ENCODE measurements at regions not wholly inside any gene's neighbourhood (a gene's known extent, or its start where the extent isn't known, plus 50 kb on each side); places are given as distances from the start of the nearest gene placed in this dataset.

GRCh38 chr18:69176741-69177140 lies 223.9 kb upstream of the DOK6 start:
- WGBS, result 89% methylated on average over 3 of the region's 3 CpGs

GRCh38 chr18:69177702-69178101 lies 223.0 kb upstream of the DOK6 start:
- WGBS, result 95% methylated on average over 1 of the region's 1 CpG
- Histone ChIP-seq H3K36me3 (ENCODE audit: insufficient read depth) (no peaks in the 10 kb centered on the region), H3K4me3 (ENCODE audit: low read depth, low read length) (no peak overlapping the region), H3K27ac (ENCODE audit: low read depth) (no peak overlapping the region), H3K4me1 (ENCODE audit: insufficient read depth) (no peaks in the 10 kb centered on the region)
- no peak for DNase-seq (ENCODE audit: extremely low spot score)

More at GRCh38 chr18:69176741-69177140, 223.9 kb upstream of the DOK6 start:
- H3K4me3 ChIP-seq (ENCODE audit: low read depth, low read length), result no peak overlapping the region
- no peaks in the 10 kb centered on the region for H3K4me1 ChIP-seq (ENCODE audit: insufficient read depth)
- no peak for DNase-seq (ENCODE audit: extremely low spot score)
- no peaks in the 10 kb centered on the region for H3K36me3 ChIP-seq (ENCODE audit: insufficient read depth)
- no peak overlapping the region for H3K27ac ChIP-seq (ENCODE audit: low read depth)

GRCh38 chr18:69186162-69186561 lies 214.5 kb upstream of the DOK6 start:
- Histone ChIP-seq H3K27ac (ENCODE audit: low read depth) (no peak overlapping the region), H3K36me3 (ENCODE audit: insufficient read depth) (no peaks in the 10 kb centered on the region), H3K4me1 (ENCODE audit: insufficient read depth) (no peaks in the 10 kb centered on the region), H3K4me3 (ENCODE audit: low read depth, low read length) (no peak overlapping the region)
- no peak for DNase-seq (ENCODE audit: extremely low spot score)

GRCh38 chr18:69196336-69196735 lies 204.4 kb upstream of the DOK6 start:
- no peaks in the 10 kb centered on the region for H3K4me1 ChIP-seq (ENCODE audit: insufficient read depth)
- no peak overlapping the region for H3K27ac ChIP-seq (ENCODE audit: low read depth)
- no peak for DNase-seq (ENCODE audit: extremely low spot score)
- WGBS, result 87% methylated on average over 3 of the region's 3 CpGs
- H3K4me3 ChIP-seq (ENCODE audit: low read depth, low read length), result no peak overlapping the region
- H3K36me3 ChIP-seq (ENCODE audit: insufficient read depth), result no peaks in the 10 kb centered on the region

- 30% methylated on average over 1 of the region's 1 CpG for WGBS
- Histone ChIP-seq H3K27ac (ENCODE audit: low read depth) (no peak overlapping the region), H3K4me1 (ENCODE audit: insufficient read depth) (no peaks in the 10 kb centered on the region), H3K4me3 (ENCODE audit: low read depth, low read length) (no peak overlapping the region), H3K36me3 (ENCODE audit: insufficient read depth) (no peaks in the 10 kb centered on the region)
- no peak for DNase-seq (ENCODE audit: extremely low spot score)
These were observed 194.8 kb upstream of the DOK6 start for GRCh38 chr18:69205925-69206324.

GRCh38 chr18:69208545-69208944 lies 192.1 kb upstream of the DOK6 start:
- H3K4me1 ChIP-seq (ENCODE audit: insufficient read depth), result no peaks in the 10 kb centered on the region
- no peaks in the 10 kb centered on the region for H3K36me3 ChIP-seq (ENCODE audit: insufficient read depth)
- WGBS, result 95% methylated on average over 2 of the region's 2 CpGs
- DNase-seq (ENCODE audit: extremely low spot score), result no peak
- H3K27ac ChIP-seq (ENCODE audit: low read depth), result no peak overlapping the region
- H3K4me3 ChIP-seq (ENCODE audit: low read depth, low read length), result no peak overlapping the region

- H3K36me3 ChIP-seq (ENCODE audit: insufficient read depth), result no peaks in the 10 kb centered on the region
These were observed 190.9 kb upstream of the DOK6 start for GRCh38 chr18:69209761-69210160.

GRCh38 chr18:69213842-69214241 lies 186.8 kb upstream of the DOK6 start:
- Histone ChIP-seq H3K27ac (ENCODE audit: low read depth) (no peak overlapping the region), H3K36me3 (ENCODE audit: insufficient read depth) (no peaks in the 10 kb centered on the region), H3K4me3 (ENCODE audit: low read depth, low read length) (no peak overlapping the region), H3K4me1 (ENCODE audit: insufficient read depth) (no peaks in the 10 kb centered on the region)
- 76% methylated on average over 3 of the region's 3 CpGs for WGBS
- DNase-seq (ENCODE audit: extremely low spot score), result no peak

More at GRCh38 chr18:69209761-69210160, 190.9 kb upstream of the DOK6 start:
- no peaks in the 10 kb centered on the region for H3K4me1 ChIP-seq (ENCODE audit: insufficient read depth)
- no peak overlapping the region for H3K27ac ChIP-seq (ENCODE audit: low read depth)
- no peak for DNase-seq (ENCODE audit: extremely low spot score)
- H3K4me3 ChIP-seq (ENCODE audit: low read depth, low read length), result no peak overlapping the region

- Histone ChIP-seq H3K36me3 (ENCODE audit: insufficient read depth) (no peaks in the 10 kb centered on the region), H3K27ac (ENCODE audit: low read depth) (no peak overlapping the region), H3K4me3 (ENCODE audit: low read depth, low read length) (no peak overlapping the region), H3K4me1 (ENCODE audit: insufficient read depth) (no peaks in the 10 kb centered on the region)
- no peak for DNase-seq (ENCODE audit: extremely low spot score)
- WGBS, result 94% methylated on average over 1 of the region's 1 CpG
These were observed 185.5 kb upstream of the DOK6 start for GRCh38 chr18:69215161-69215560.

GRCh38 chr18:69216321-69216720 lies 184.4 kb upstream of the DOK6 start:
- Histone ChIP-seq H3K27ac (ENCODE audit: low read depth) (no peak overlapping the region), H3K4me1 (ENCODE audit: insufficient read depth) (no peaks in the 10 kb centered on the region), H3K36me3 (ENCODE audit: insufficient read depth) (no peaks in the 10 kb centered on the region), H3K4me3 (ENCODE audit: low read depth, low read length) (no peak overlapping the region)
- WGBS, result 31% methylated on average over 6 of the region's 6 CpGs
- no peak for DNase-seq (ENCODE audit: extremely low spot score)

- Histone ChIP-seq H3K4me3 (ENCODE audit: low read depth, low read length) (no peak overlapping the region), H3K27ac (ENCODE audit: low read depth) (no peak overlapping the region), H3K4me1 (ENCODE audit: insufficient read depth) (no peaks in the 10 kb centered on the region), H3K36me3 (ENCODE audit: insufficient read depth) (no peaks in the 10 kb centered on the region)
- no peak for DNase-seq (ENCODE audit: extremely low spot score)
- WGBS, result 82% methylated on average over 9 of the region's 9 CpGs
These were observed 183.3 kb upstream of the DOK6 start for GRCh38 chr18:69217196-69218000.

GRCh38 chr18:69220529-69220928 lies 180.2 kb upstream of the DOK6 start:
- DNase-seq (ENCODE audit: extremely low spot score), result no peak
- no peaks in the 10 kb centered on the region for H3K36me3 ChIP-seq (ENCODE audit: insufficient read depth)
- WGBS, result 94% methylated on average over 6 of the region's 6 CpGs
- no peaks in the 10 kb centered on the region for H3K4me1 ChIP-seq (ENCODE audit: insufficient read depth)
- no peak overlapping the region for H3K27ac ChIP-seq (ENCODE audit: low read depth)
- no peak overlapping the region for H3K4me3 ChIP-seq (ENCODE audit: low read depth, low read length)

- no peak overlapping the region for H3K27ac ChIP-seq (ENCODE audit: low read depth)
- no peak for DNase-seq (ENCODE audit: extremely low spot score)
- WGBS, result 95% methylated on average over 4 of the region's 4 CpGs
These were observed 178.6 kb upstream of the DOK6 start for GRCh38 chr18:69222089-69222488.

GRCh38 chr18:69226971-69227370 lies 173.7 kb upstream of the DOK6 start:
- Histone ChIP-seq H3K4me1 (ENCODE audit: insufficient read depth) (no peaks in the 10 kb centered on the region), H3K27ac (ENCODE audit: low read depth) (no peak overlapping the region), H3K36me3 (ENCODE audit: insufficient read depth) (no peaks in the 10 kb centered on the region), H3K4me3 (ENCODE audit: low read depth, low read length) (no peak overlapping the region)
- DNase-seq (ENCODE audit: extremely low spot score), result no peak
- 85% methylated on average over 1 of the region's 1 CpG for WGBS

More at GRCh38 chr18:69222089-69222488, 178.6 kb upstream of the DOK6 start:
- H3K4me3 ChIP-seq (ENCODE audit: low read depth, low read length), result no peak overlapping the region
- H3K36me3 ChIP-seq (ENCODE audit: insufficient read depth), result no peaks in the 10 kb centered on the region
- no peaks in the 10 kb centered on the region for H3K4me1 ChIP-seq (ENCODE audit: insufficient read depth)
